ENCODE measurements at regions not wholly inside any gene's neighbourhood (a gene's known extent, or its start where the extent isn't known, plus 50 kb on each side); places are given as distances from the start of the nearest gene placed in this dataset.
"Not testable (repeated sequence)": the region's sequence is repeated elsewhere in the genome, so short reads cannot be mapped to it uniquely, and the experiment has no call there.

GRCh38 chr4:128653527-128654444 lies 155.7 kb upstream of the JADE1 start:
- no peak for DNase-seq (ENCODE audit: low read depth in 2 of 3, low spot score in 2 of 3)

DNA sequence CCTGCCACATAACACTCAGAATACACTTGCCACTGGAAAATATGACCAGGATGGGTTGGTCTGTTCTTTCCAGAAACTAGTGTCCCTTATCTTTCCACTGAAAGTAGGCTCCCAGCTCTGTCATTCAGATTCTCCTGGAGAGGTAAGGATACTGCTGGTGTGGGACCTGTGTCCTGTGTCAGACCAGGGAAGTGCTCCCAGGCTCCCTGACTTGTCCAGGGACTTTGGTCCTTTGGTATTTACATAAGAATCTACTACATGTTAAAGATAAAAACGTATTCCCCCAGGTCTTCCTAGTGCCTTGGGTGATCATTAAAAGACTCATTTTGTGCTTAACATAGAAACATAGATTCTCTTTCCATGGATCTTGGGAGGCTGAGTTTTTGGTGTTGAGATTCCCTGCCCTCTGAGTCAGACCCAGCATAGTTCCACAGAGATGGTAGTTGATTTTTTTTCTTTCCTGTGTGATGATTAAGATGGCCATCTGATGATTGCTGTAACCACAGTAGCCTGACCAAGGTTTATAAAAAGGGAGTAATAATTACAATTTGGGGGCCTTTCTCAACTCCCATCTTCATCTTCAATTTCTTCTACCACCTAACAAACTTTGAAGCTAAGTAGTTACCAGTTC lies 159.8 kb upstream of the JADE1 start:
- DNase-seq (ENCODE audit: low read depth in 2 of 3, low spot score in 2 of 3): no peak

DNA sequence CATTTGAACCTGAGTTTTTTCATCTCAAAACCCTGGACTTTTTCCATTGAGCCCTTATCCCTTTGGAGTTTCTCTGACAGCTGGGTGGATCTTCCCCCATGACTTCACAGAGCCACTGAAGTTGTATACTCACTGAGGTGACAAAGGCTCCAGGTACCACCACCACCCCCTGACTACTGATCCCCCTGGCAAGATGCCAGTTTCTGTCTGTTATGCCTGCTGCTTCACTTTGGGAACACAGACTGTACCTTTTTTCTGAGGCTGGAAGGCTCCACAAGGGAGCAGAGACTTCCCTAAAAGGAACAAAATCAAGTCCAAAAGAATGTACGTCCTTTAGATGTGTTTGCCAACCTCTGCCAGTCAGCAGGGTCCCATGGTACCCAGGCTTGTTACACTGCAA lies 160.3 kb upstream of the JADE1 start:
- DNase-seq (ENCODE audit: low read depth in 2 of 3, low spot score in 2 of 3): no peak

- no peak for DNase-seq (ENCODE audit: low read depth in 2 of 3, low spot score in 2 of 3)
These were observed 161.5 kb upstream of the JADE1 start for GRCh38 chr4:128648021-128648420.

DNA sequence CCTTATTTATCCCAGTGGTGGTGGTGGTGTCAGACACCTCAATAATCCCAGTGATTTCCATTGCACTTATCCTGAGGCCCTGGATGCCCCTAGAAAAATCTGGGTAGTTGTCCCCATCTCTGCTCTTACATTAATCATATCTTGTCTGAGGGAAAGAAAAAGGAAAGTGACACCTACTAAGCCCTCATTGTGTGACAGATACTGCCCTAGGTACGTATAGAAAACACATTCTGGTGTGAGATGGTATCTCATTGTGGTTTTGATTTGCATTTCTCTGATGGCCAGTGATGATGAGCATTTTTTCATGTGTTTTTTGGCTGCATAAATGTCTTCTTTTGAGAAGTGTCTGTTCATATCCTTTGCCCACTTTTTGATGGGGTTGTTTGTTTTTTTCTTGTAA lies 162.6 kb upstream of the JADE1 start:
- not testable (repeated sequence) for DNase-seq (ENCODE audit: low read depth in 2 of 3, low spot score in 2 of 3)

- not testable (repeated sequence) for DNase-seq (ENCODE audit: low read depth in 2 of 3, low spot score in 2 of 3)
These were observed 164.5 kb upstream of the JADE1 start for GRCh38 chr4:128644693-128645654.

GRCh38 chr4:128644107-128644506 lies 165.4 kb upstream of the JADE1 start:
- DNase-seq (ENCODE audit: low read depth in 2 of 3, low spot score in 2 of 3): not testable (repeated sequence)

DNA sequence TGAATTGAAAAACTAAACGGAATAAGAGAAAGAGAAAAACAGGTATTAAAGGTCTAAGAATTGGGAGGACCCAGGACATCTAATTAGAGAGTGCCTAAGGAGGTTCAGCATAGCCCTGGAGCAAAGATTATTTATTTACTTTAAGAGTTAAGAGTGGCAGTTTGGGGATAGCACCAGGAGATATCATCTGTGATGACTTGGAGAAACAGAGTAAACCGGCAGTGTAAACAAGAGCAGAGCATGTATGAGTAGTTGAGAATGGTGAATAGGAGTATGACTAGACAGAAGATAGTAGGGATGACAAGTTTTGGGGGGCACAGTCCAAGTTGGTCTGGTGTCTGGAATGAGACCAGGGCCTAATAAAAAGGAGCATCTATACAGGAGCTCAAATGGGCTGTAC lies 167.9 kb upstream of the JADE1 start:
- not testable (repeated sequence) for DNase-seq (ENCODE audit: low read depth in 2 of 3, low spot score in 2 of 3)

- DNase-seq (ENCODE audit: low read depth in 2 of 3, low spot score in 2 of 3): no peak
These were observed 169.8 kb upstream of the JADE1 start for GRCh38 chr4:128639541-128640270.

GRCh38 chr4:128636906-128637305 lies 172.6 kb upstream of the JADE1 start:
- DNase-seq (ENCODE audit: low read depth in 2 of 3, low spot score in 2 of 3): no peak

DNA sequence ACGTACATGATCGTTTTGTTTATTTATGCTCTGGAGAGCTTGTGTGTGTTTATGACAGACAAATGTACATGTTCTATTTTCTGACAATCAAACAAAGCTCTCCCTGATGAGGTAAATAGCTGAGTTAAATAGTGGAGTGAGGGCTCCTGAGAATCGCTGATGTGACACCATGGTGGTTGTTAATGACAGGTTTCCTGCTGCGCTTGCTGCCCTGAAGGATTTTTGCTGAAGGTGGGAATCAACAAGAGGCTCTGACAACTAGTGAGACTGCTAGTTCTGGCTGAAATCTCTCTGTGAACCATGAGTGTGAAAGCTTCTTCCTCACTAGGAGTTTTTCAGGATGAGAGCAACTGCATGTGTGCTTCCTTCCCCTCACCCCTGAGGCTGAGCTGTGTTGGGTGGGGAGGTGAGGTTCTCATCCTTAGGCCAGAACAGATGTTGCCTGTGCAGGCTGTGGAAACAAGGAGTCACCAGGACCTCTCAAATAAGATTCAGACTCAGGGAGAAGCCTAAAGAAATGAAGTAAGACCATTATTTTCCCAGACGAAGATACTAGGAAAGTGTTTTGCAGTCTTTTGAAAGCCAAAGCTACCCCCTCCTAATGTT lies 173.4 kb upstream of the JADE1 start:
- no peak for DNase-seq (ENCODE audit: low read depth in 2 of 3, low spot score in 2 of 3)

- no peak for DNase-seq (ENCODE audit: low read depth in 2 of 3, low spot score in 2 of 3)
These were observed 174.2 kb upstream of the JADE1 start for GRCh38 chr4:128635141-128635954.

GRCh38 chr4:128633067-128633466 lies 176.4 kb upstream of the JADE1 start:
- no peak for DNase-seq (ENCODE audit: low read depth in 2 of 3, low spot score in 2 of 3)

DNA sequence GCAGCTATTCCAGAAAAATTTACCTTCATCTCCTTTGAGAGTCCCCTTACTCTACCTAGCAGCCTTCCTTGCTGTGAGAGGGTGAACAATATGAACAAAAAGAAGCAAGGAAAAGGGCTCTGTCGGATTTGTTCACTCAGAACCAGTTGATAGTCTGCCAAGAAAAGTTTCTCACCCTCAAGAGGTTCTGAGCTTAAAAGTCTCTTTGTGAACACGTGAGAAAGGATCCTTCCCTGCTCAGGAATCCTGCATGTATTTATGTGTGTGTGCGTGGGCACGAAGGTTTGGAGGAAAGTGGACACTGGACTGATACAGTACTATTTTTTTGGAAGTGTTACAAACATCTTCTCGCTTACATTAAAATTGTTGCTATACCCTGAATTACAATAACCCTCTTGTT lies 178.6 kb upstream of the JADE1 start:
- no peak for DNase-seq (ENCODE audit: low read depth in 2 of 3, low spot score in 2 of 3)

GRCh38 chr4:128623508-128624215 lies 185.8 kb upstream of the JADE1 start:
- DNase-seq (ENCODE audit: low read depth in 2 of 3, low spot score in 2 of 3): no peak

DNA sequence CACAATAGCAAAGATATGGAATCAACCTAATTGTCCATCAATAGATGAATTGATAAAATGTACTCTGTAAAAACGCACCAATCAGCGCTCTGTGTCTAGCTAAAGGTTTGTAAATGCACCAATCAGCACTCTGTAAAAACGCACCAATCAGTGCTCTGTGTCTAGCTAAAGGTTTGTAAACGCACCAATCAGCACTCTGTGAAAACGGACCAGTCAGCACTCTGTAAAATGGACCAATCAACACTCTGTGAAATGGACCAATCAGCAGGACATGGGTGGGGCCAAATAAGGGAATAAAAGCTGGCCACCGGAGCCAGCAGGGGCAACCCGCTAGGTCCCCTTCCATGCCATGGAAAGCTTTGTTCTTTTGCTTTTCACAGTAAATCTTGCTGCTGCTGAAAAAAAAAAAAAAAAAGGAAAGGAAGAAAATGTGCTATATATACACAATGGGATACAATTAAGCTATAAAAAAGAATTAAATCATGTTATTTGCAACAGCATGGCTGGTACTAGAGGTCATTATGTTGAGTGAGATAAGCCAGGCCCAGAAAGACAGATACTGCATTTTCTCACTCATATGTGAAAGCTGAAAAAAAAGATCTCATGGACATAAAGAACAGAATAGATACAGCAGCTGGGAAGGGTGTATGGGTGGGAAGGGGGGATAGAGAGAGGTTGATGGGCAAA lies 189.1 kb upstream of the JADE1 start:
- not testable (repeated sequence) for DNase-seq (ENCODE audit: low read depth in 2 of 3, low spot score in 2 of 3)

DNA sequence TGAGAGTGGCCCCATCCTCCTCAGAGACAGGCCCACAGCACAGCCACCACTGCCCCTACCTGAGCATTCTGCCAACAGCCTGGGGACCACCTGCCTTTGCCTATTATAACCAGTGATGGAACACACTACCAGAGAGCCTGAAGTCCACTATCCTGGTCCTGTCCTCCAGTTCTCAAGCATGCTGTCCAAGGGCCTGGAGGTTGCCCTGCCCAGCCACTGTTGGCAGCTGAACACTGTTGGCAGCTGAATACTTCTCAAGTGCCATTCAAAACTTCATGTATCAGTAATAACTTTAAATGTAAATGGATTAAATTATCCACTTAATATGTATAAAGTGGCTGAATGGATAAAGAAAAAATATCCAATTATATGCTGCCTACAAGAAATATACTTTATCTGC lies 194.3 kb upstream of the JADE1 start:
- no peak for DNase-seq (ENCODE audit: low read depth in 2 of 3, low spot score in 2 of 3)

DNA sequence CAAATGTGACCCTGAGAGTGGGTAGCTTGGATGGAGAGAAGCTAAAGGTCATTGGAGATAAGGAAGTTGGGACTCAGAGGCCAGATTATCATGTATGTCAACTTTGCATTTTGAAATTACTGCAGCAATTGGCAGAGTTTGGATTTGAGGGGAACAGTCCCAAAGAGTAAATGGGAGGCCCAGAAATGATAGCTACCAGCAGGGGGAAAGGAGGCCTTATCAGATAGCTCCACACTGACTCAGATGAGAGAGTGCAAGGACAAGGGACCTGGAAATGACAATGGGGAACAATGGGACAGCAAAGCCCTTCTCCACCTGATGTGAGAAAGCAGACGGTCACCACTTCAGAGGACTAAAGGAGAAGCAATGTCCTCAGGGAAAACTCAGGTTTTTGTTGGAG lies 201.5 kb upstream of the JADE1 start:
- no peak for DNase-seq (ENCODE audit: low read depth in 2 of 3, low spot score in 2 of 3)
